NCI-H1092 treated with DMSO at 0.1 percent for 48 hours (cell line): ENCODE measurements at regions not wholly inside any gene's neighbourhood (a gene's known extent, or its start where the extent isn't known, plus 50 kb on each side); places are given as distances from the start of the nearest gene placed in this dataset.
"Not testable (repeated sequence)": the region's sequence is repeated elsewhere in the genome, so short reads cannot be mapped to it uniquely, and the experiment has no call there.

Experiments used
- DNase-seq: peaks from one replicate; lab custom pipeline; 2025; lab: John Stamatoyannopoulos, UW

DNA sequence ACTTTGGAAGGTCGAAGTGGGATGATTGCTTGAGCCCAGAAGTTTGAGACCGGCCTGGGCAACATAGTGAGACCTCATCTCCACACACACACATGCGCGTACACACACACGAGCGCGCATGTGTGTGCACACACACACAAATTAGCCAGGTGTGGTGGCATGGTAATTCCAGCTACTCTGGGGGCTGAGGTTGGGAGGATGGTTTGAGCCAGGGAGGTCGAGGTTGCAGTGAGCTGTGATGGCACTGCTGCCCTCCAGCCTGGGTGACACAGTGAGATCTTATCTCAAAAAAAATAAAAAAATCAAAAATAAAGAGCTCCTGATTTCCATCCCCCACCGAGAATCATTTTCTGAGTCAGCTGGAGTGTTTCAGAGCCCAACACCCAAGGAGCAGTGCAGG is 261.5 kb upstream of the PLGLB2 start:
- not testable (repeated sequence) for DNase-seq

DNA sequence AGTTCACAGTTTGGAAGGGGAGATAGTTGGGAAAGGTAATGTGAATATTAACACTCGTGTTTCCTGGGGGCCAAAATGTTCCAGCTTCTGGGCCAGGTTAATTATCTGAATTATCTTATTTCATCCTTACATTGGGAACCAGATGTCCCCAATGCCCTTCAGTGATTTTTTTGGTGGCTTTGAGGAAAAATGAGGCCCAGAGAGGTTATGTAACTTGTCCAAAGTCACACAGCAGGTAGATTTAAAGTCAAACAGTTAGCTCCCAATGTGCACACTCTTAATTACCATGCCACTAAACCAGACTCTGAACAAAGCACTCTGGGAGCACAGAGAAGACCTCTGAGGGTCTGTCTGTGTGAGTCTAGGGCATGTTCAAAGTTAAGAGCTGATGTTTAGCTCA is 259.9 kb upstream of the PLGLB2 start:
- DNase-seq: not testable (repeated sequence)

DNA sequence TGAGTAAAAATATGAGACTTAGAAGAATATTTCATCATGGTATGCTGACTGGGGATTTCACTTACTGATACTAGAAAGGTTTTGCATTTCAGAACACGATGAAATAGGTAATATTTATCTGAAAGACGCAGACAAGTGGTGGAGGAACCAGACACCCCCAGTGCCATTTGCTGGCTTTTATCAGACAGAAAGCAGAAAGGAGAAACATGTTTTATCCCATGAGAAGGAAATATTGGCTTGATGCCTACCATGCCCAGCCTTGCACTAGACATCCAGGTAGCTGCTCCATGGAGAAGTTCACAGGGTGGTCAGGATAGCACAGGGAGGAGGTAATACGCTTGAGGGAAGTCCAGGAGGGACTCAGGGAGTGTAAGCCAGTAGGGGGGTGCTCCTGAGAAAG is 258.9 kb upstream of the PLGLB2 start:
- DNase-seq: not testable (repeated sequence)

DNA sequence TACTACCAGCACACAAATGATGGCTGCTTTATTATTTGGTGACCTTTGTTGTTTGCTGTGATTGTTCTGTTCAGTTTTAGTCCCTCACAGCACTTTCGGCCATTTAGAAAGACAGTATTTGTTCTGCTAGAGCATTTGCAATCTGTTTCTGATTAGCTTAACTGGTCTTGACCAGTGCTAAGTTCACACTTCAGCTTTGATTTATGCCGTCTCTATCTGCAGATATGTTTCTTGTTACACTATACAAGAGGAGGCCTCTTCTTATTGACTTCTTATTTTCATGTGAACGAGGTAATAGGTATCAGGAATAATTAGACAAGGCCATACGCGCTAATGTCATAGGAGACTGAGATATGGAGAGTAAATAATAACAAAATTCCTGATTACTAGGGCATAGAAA is 253.0 kb upstream of the PLGLB2 start:
- DNase-seq: not testable (repeated sequence)

DNA sequence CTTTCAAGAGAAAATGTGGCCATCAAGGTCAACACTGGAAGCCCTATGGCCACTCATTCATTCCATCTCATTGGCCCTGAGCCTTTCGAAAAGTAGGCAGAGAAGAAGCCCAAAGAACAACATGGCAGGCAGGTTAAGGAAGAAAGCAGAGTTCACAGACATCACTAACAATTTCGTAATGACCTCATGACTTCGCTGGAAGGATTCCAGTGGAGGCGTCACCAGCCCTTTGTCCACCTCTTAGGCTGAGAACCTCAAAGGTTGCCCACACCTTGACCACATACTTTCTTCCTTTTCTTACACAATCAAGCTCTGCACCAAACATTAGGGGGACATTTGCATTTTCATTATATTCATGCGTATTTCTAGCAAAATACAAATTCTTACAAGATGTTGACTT is 252.4 kb upstream of the PLGLB2 start:
- not testable (repeated sequence) for DNase-seq

DNA sequence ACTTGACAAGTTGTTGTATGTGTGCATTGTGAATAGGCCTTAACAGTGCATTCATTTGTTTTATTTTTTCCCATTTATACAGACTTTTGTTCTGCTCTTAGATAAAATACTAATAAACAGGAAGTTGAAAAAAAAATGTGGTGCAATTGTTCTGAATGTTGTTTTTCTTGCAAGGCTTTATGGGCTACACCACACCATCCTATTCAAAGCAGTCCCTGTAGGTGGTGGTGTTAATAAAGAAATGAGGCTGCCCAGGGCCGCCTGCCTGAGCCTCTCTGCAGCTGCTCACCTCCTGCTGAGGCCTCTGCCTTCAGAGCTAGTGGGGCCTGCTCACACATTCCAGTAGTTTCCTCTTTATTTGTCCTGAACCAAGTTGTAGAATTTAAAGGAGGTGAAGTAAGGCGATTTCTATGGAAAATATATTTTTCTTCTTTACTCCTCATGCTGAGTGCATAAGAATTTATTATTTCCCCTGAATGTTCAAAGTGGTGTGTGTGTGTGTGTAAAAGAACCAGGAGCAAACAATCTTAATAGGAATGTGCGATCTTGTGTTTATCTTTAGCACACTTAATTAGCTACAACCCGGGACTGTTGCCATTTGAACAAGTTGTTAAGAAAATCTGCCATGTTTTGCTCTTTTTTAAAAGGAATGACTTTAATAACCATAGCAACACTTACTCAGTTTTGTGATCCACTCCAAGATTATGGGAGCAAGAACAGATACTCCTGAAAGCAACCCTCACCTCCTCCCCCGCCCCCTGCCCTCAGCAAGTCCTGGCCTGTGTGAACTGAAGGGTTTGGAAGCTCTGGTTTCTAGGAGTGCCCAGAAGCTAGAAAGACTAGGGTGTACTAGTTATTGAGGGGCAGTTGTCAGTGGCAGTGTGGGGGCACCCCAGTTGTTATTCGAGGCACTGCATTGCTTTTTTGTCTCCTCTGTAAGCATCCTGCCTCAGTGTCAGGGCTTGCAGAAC is 251.6 kb upstream of the PLGLB2 start:
- not testable (repeated sequence) for DNase-seq

DNA sequence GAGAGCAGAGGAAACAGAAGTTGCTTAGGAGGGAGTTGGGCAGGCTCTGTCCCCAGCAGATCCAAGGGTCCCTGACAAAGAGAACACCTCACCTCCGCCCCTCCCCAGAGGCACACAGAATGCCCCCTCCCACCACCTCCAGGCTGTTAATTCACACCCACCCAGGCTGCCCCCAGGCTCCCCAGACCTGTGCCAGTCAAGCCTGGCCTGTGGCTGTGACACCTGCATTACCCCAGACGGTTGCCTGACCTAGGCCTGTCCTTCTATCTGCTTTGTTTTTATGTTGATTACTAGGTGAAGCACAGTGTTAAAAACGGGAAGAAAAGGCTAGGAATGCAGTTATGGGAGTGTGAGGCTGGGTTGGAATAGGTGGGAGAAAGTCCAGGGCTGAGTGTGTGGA is 250.8 kb upstream of the PLGLB2 start:
- not testable (repeated sequence) for DNase-seq

DNA sequence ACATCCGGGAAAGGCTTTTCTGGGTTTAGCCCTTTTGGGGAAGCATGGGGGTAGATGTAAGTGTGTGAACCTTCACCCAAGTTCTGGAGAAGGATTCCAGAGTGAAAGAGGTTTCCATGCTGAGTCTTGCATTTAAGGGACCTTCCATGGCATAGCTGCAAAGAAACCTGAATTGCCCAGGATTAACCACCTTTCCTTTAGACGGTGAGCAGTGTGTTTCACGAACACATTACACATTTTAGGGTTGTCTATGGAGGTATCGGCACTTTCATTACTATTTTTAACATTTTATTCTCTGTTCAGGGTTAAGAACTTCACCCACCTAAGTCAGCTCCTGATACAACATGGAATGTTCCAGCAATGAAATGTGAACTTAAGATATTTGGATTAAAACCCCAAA is 250.2 kb upstream of the PLGLB2 start:
- DNase-seq: not testable (repeated sequence)

DNA sequence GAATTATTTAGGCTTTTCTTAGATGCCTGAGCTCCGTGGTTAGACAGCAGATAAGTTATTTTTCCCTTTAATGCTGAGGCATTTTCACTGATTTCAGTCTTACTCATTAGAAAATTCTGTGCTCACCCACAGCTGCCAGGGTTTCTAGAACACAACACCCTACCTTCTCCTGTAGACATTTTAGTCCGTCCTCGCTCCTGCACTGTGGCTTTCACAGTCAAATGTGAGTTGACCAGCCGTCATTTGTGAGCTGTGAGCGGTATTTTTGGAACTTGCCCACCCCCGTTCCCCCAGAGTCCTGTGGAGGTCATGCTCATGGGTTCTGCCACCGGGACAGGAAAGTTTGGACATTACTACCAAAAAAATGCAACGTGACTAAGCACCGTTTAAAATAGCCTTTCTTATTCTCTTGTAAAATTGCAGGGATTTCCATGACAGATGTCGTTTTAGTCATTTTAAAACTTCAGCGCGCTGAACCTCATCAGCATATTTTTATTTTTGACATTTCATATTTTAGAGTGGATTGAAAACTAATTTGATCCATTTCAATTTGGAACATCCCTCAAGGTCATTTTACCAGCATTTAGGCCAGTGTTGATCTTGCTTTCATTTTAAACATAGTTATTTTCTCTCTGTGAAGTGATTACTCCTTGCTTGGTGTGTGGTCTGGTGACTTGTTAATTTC is 249.6 kb upstream of the PLGLB2 start:
- not testable (repeated sequence) for DNase-seq

DNA sequence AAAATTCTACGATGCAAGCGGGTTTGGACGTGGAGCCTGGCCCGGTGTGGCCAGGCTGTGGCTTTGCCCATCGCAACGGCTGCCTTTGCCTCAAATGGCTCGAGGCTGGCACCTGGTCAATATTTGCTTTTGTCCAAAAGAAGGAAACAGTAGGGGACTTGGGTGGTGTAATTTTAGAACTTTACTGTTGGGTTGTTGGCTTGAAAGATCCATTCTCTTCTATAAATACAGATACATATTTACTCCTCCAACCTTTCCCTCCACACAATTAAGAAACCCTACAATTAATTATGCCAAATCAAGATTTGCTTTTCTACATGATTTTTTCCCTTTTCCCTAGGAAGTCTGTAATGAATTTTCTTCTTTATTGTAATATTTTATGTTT is 249.0 kb upstream of the PLGLB2 start:
- not testable (repeated sequence) for DNase-seq

DNA sequence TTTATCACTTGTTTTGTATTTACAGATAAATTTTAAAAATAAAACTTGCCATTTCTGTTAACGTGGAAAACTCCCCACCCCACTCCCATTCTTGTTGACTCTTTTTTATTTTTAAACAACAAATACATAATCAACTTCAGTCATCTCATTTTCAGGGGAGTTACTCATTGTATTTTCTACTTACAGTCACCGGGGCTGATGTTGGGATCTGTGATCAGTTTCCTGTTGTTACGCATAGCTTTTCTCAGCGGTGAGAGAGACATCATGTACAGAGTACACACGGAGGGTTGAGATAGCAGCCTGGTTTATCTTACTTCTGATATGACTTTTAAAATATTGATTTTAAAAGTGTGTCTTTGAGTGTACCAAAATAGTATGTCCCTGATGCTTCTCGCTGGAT is 248.0 kb upstream of the PLGLB2 start:
- DNase-seq: not testable (repeated sequence)

DNA sequence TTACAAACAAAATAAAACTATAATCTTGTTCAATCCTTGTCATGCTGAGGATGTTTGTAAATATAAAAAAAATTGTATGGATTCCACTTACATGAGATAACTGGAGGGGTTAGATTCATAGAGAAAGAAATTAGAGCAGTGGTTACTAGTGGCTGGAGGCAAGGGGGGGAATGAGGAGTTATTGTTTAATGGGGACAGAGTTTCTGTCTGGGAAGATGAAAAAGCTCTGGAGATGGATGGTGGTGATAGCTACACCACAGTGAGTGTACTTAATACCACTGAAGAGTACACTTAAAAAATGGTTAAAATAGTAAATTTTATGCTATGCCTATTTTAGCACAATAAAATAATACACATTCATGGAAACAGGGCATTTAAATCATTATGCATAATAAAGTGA is 247.5 kb upstream of the PLGLB2 start:
- not testable (repeated sequence) for DNase-seq

DNA sequence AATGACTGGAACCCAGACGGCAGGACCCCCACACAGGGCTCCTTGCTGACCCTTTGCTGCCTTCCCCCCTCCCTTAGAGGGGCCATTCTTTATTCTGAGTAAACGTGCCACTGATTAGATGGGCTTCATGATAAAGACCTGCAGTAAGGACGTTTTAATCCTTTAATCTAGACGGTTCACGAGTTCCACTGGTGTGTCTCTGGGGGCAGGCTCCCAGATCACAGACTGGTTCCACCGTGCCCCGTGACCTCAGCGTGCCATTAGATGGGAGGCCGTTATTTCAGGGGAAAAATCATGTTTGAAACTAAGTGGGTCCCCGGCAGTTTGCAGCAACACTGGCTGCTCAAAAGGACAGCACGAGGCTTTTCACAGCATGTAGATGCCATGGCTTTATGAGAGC is 246.9 kb upstream of the PLGLB2 start:
- DNase-seq: not testable (repeated sequence)

DNA sequence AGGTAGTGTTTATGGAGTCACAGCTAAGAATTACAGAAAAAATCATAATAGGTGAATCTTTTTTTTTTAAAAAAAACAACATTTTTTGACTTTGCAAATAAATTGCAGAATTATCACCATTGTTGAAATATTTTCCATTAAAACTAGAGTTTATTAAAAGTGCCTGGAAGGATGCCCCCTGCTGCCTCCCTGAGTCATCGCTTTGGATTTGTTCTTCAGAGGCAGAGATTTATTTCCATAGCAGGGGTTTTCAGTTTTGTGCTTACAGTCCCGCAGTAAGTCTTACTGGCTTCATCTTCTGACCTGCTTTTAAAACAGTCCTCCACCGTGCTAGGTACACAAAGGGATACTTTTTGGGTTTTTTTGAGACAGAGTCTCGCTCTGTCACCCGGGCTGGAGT is 244.9 kb upstream of the PLGLB2 start:
- not testable (repeated sequence) for DNase-seq

DNA sequence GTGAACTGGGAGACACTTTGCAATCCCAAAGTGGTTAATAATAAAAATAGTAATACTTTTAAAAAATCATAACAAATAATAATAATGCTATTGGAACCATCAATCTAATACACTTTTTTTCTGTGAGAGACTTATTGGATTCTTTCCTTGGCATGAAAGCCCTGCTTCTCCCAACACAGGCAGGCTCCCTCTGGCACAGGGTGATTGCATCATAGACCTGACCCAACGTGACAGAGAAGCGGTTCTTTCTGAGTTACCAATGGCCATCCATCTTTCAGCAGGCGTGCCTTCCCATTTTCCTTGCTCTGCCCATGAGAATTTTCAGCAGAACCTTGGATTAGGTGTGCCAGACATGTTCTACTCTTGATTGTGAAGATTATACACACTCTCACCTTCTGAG is 242.6 kb upstream of the PLGLB2 start:
- not testable (repeated sequence) for DNase-seq

DNA sequence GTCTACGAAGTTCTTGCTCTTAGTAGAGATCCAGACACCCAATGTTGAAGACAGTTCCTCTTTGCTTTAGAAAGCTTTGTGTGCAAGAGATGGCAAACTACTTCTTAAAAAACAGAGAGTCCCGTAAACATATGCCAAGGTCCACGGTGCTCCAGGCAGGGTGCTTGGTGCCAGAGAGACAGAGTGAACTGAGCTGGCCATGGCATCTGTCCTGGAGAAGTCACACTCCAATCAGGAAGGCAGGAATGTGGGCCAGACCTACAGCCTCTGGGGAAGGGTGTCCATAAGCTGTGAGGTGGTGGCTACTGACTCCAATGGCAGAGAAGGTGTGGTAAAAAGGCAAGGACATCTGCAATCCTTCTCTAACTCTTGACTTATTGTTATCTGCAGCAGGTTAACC is 242.0 kb upstream of the PLGLB2 start:
- DNase-seq: not testable (repeated sequence)

DNA sequence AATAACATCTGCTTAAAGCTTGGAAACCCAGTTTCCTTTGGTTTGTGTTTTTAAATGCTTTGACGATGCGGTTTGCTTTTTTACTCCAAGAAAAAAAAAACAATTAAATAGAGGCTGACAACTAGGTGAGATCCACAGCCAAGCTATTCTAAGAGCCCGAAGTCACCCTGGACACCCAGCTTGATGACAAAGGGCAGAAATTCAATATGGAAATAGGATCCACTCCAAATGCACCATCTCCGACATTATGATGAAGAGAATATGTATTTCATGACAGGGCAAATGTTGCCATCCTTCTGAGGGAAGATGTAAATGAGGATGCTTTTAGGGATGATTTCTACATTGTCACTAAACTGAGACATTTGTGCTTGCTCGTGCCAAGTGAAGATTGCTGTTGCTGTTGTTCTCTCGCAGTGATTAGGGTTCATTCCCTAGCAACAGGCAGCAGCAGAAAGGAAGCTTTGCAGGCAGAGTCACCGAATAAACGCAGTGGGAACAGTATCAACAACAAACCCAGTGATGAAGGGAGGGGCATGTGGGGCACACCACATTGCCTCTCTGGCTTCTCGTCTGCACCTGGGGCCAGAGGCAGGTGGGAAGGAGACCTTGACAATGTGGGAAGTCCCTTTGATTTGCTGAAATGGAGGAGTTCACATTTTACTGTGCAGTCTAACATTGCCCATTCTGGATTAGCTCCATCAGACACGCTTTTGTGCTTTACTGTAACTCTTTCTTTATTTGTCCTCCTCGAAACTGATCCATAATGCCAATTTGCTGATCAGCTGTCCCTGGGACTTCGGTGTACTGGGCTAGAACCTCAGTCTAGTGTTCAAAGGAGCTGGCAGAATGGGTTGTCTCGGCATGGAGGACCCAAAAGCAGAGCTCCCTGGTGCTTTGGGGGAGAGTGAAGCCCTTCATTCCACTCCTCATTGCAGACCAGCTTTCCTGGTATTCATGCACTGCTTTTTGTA is 240.2 kb upstream of the PLGLB2 start:
- DNase-seq: not testable (repeated sequence)

DNA sequence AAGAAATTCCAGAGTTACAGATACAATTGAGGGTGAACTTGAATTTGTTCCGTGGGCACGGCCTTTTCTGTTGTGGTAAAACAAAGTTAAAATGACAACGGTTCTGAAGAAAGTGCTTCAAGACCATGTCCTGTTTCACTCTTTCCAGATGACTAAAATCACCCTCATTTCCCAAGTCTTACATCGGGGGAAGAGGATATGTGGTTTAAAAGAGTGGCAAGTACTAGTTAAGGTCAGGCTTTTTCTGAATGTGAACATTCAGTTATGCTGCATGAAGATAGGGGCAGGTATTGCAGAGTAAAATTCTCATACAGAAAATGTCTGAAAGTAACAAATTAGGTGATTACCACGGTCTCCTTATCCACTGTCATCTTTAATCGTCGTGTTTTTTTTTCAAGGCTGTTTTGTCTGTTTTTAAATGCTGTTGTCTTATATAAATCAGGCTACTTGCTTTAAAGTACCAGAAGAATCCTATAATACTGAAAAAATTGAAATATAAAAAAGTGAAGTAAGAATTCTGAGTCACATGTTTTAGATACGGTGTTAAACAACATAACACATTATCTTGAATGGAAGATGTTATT is 236.6 kb upstream of the PLGLB2 start:
- DNase-seq: not testable (repeated sequence)

DNA sequence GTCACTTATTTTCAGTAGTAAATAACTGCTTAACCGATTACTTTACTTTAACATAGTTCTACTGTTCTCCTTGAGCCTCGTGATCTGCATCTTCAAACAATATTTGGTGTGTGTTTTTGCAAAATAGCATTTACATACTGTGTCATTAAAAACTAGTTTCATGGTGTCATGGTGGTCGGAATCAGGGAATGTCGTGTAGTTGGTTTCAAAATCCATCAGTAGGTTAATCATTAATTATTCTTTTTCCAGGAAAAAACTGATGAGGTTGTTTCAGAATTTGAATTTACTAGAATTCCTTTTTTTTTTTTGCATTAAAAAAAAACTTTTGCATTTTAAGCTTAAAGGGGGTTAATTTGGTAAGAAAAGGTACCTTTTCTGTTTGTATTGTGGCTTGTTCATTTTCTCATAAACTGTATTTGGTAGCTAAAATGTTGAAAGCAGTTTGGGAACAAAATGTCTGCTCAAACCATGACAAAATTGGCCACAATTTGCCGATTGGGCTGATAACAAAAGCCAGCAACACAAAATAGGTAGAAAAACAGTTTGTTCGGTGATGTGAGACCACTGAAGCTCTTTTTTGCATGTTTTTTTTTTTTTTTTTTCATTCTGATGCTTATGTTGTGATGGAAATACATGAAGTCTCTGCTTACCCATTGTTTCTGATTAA is 234.9 kb upstream of the PLGLB2 start:
- DNase-seq: not testable (repeated sequence)

DNA sequence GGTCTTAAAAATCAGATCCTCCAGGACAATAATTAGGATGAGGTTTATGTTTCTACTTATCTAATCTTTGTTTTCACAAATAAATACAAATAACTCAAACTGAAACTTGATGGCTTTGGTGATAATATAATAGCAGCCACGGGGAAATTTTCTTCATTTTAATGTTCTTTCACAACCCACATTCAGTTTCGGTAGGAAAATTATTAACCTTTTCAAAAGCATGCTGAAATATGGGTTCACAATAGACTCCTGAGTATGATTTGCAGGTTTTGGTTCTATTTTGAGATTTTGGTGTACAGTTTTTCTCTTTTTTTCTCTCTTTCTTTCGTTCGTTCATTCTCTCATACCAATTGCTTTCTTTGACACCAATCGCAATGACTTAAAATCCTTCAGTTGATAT is 233.9 kb upstream of the PLGLB2 start:
- DNase-seq: not testable (repeated sequence)

DNA sequence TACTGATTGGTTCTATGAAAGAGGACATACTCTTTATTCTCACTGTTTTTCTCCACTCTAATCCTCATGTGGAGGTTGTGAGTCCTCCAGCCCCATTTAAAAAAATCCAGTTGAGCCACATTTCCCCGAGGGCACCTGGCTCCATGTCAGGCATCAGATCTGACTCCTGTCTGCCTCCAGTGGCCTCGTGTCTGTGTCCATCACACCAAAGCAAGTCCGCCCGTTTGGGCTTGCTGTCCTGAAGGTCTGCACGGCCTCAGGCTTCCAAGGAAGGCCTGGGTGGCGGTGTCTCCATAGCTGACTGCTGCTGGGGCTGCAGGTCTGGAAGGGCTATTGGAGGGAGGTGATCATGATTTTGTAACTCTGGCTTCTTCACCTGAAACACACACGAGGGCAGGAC is 233.4 kb upstream of the PLGLB2 start:
- not testable (repeated sequence) for DNase-seq
